Activated CD4-positive, alpha-beta T cell treated with anti-CD3 and anti-CD28 coated beads, Interleukin-2, amount 50 U/mL, for 4 hours (primary cell): ENCODE measurements at regions not wholly inside any gene's neighbourhood (a gene's known extent, or its start where the extent isn't known, plus 50 kb on each side); places are given as distances from the start of the nearest gene placed in this dataset.

Experiments used
- DNase-seq, 2 experiments: peaks; one replicate each; pipeline ENCODE4 v3.0.0-alpha.2; 2020

GRCh38 chr5:118258223-118258622, 730.1 kb downstream of the DTWD2 start:
- DNase-seq: no peak

DNA sequence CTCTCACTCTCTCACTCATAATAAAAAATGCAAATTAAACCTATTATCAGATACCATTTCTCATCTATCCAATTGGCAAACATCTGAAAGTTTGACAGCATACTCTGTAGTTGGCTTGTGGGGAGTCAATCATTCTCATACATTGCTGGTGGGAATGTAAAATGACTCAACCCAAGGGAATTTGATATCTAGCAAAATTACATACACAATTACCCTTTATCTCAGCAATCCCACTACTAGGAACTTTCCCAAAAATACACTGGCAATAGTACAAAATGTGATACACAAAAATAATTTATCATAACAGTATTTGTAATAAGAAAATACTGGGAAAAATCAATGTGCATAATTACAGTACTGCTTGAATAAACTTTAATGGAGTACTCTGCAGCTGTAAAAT, 731.3 kb downstream of the DTWD2 start:
- DNase-seq: no peak

- no peak for DNase-seq
Measured at GRCh38 chr5:118253225-118254061, 734.9 kb downstream of the DTWD2 start.

- DNase-seq: no peak
Measured at GRCh38 chr5:118249386-118249785, 739.0 kb downstream of the DTWD2 start.

DNA sequence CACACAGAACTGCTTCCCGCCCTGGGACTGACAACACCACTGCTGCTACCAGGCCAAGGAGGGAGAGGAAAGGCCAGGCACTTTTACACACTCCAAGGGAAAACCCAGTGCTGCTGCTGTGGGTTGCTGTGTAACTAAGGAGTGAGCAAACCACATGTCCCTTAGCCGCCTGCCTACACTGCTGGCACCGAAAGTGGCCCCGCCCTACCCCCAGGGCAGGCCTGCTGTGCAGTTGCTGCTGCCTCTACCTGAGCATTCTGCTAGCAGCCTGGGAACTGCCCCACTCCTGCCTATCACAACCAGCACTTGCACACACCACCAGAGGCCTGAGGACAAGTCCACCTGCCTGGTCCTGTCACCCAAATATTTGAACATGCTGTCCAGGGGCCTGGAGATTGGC, 740.9 kb downstream of the DTWD2 start:
- DNase-seq: no peak

DNA sequence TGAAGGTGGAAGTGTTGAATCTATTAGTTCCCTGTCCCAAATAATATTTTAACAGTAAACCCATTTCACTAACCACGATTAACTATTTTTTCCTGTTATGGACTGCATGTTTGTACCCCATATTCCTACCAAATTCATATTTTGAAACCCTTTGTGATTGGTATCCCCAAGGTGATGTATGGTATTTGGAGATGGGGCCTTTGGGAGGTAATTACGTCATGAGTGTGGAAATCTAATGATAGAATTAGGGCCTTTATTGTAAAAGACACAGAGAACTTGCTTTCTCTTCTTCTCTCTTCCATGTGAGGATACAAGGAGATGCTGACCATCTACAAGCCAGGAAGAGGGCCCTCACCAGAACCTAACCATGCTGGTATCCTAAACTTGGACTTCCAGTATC, 744.7 kb downstream of the DTWD2 start:
- no peak for DNase-seq

DNA sequence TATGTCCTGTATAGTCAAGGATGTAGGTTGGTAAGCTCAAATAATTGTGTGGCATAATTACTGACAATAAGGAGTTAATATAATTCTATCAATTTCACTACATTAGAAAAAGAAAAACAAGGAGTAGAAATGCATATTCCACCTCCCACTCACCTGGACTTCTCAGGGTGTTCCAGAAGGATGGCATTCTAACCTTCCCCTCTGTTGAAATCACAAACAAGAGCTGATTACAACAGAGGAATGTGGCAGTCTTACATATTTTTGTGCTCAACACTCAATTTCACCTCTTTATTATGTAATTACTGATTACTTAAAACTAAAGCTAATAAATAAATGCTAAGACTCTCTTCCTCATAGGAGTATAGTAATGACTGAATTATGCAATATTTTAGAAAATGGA, 745.3 kb downstream of the DTWD2 start:
- no peak for DNase-seq

GRCh38 chr5:118236108-118236849, 752.1 kb downstream of the DTWD2 start:
- DNase-seq: no peak

DNA sequence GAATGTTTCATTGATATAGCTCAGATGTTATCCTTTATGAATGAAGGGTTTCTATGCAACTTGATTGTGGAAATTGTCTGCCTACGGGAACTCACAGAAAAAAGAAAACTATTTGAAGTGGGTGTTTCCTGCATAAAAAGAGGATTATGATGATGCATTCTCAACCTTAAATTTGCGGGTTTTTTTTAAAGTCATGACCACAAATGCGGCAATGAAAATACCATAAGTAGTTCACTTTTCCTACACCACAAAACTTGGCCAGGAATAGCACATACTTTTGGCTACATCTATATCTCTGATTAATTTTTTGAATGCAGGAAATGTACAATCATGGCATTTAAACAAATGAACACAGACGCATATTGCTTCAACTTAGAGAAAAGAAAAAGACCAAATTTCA, 754.7 kb downstream of the DTWD2 start:
- no peak for DNase-seq

DNA sequence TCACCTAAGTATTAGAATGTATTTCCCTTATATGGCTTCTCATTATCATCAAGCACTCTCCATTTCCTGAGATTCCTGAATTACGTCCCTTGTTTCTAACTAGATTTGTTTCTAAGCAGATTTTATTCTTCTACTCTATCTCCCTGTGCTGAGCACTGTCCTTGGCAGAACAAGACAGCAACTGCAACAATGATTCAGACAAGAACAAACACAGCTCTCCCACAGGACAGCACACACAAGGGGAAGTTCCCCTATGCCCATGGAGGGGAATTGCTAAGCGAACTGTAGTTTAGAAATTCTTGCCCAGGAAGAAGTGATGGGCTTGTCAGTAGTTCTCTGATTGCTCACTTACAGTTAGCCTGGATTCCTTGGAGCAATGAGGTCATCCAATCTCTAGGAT, 759.9 kb downstream of the DTWD2 start:
- DNase-seq: no peak

DNA sequence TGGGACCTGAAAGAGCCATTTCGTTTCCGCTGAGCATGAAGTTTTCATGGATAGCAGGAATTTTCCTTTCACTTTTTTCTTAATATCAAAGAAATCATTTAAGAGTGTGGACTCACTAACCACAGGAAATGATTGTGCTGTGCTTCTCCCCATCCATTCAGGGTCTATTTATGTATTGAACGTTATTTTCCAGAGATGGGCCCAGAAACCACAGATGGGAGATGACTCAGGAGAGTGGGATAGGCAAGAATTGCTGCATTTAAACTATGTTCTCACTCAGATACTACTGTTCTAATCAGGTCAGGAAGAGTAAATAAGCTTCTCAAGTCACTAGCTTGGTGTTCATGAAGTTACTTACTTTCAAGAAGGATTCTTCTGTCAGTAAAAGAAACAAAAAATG, 763.8 kb downstream of the DTWD2 start:
- no peak for DNase-seq

DNA sequence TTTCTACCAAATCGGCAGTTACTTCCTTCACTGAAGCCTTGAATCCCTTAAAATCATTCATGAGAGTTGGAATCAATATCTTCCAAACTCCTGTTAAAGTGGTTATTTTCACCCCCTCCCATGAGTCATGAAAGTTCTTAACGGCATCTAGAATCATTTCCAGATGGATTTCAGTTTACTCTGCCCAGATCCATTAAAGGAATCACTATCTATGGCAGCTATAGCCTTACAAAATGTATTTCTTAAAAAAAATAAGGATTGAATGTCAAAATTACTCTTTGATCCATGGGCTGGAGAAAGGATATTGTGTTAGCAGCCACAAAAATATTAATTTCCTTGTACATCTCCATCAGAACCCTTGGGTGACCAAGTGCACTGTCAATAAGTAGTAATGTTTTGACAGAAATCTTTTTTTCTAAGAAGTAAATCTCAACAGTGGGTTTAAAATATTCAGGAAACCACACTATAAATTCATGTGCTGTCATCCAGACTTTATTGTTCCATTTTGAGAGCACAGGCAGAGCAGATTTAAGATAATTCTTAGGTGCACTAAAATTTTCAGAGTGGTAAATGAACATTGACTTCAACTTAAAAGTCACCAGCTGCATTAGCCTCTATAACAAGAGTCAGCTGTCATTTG, 767.7 kb downstream of the DTWD2 start:
- DNase-seq: no peak

GRCh38 chr5:118211606-118212005, 776.7 kb downstream of the DTWD2 start:
- no peak for DNase-seq

DNA sequence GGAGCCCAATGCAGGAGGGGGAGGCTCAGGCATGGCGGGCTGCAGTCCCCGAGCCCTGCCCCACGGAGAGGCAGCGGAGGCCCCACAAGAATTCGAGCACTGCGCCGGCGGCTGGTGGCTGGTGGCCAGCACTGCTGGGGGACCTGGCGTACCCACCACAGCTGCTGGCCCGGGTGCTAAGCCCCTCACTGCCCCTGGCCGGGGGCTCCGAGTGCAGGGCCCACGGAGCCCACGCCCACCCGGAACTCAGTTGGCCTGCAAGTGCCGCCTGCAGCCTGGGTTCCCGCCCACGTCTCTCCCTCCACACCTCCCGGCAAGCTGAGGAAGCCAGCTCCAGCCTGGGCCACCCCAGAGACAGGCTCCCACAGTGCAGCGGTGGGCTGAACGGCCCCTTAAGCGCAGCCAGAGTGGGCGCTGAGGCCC, 780.3 kb downstream of the DTWD2 start:
- no peak for DNase-seq

DNA sequence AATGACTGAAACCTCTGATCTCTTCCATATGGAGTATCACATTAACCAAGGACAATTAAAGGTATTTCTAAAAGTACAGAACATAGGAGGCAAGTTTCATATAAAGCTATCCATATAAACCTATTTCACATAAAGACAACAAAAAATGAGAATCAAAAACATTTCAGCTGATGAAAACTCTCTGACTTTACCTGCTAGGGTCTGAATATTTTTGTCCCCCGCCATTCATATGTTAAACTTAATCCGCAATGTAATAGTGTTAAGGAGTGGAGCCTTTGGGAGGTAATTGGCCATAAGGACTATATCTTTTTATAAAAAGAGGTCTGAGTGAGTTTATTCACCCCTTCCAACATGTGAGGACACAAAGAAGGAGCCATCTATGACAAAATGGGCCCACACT, 788.5 kb downstream of the DTWD2 start:
- DNase-seq: no peak

DNA sequence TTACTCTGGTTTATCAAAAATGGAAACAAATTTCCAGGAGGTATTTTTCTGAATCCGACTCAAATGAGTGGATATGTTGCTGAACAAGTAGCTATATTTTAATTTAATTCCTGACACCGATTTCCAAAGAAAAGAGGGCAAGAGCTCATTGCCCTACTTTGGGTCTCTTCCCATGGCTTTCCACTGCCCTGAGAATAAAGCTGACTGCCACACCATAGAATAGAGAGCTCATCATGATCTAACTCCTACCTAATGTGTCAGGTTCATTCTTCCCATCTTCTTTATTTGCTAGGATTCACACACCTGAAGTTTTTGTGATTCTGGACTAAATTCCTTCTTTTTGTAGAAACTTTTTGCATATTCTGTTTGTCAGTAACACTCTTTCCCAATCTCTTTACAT, 792.1 kb downstream of the DTWD2 start:
- no peak for DNase-seq

- no peak for DNase-seq
Measured at GRCh38 chr5:118195211-118195610, 793.1 kb downstream of the DTWD2 start.

GRCh38 chr5:118193194-118193905, 795.0 kb downstream of the DTWD2 start:
- DNase-seq: no peak

DNA sequence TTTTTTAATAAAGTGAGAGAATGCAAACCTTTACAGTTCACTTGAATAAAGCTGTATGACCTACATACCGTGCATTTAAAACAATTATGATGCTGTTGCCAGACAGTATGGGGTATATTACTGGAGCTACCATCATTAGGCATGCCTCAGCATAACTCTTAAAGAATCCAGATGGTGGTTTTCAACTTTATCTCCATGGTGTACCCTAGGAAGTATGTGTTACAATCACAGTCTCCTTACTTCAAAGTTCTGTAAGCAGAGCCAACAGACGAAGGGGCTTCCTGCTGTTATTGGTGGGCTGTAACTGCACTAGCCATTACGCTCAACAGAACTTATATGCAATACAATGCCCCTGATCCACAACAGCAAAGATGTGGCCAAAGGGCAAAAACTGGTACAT, 803.3 kb downstream of the DTWD2 start:
- DNase-seq: no peak

DNA sequence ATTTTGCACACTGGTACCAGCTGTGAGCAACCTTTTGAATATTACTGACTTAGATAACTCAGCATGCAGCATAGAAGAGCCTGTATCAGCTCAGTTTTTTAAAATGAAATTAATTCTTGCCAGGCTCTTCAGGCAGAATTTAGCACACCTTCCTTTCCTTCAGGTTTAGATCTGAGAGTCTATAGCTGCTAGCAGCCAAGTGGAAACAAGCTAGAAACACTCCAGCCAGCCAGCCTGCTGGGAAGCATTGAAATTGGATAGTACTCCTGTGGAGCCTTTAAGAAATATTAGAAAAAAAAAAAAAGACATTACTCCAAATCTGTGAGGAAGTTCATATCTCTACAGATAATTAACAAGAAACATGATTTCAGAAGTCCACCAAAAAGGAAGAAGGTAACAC, 812.2 kb downstream of the DTWD2 start:
- no peak for DNase-seq

GRCh38 chr5:118174671-118175070, 813.7 kb downstream of the DTWD2 start:
- DNase-seq: no peak

- no peak for DNase-seq
Measured at GRCh38 chr5:118173340-118173739, 815.0 kb downstream of the DTWD2 start.

- no peak for DNase-seq
Measured at GRCh38 chr5:118165619-118166018, 822.7 kb downstream of the DTWD2 start.
